ENCODE measurements at regions not wholly inside any gene's neighbourhood (a gene's known extent, or its start where the extent isn't known, plus 50 kb on each side); places are given as distances from the start of the nearest gene placed in this dataset.
"Not testable (repeated sequence)": the region's sequence is repeated elsewhere in the genome, so short reads cannot be mapped to it uniquely, and the experiment has no call there.

DNA sequence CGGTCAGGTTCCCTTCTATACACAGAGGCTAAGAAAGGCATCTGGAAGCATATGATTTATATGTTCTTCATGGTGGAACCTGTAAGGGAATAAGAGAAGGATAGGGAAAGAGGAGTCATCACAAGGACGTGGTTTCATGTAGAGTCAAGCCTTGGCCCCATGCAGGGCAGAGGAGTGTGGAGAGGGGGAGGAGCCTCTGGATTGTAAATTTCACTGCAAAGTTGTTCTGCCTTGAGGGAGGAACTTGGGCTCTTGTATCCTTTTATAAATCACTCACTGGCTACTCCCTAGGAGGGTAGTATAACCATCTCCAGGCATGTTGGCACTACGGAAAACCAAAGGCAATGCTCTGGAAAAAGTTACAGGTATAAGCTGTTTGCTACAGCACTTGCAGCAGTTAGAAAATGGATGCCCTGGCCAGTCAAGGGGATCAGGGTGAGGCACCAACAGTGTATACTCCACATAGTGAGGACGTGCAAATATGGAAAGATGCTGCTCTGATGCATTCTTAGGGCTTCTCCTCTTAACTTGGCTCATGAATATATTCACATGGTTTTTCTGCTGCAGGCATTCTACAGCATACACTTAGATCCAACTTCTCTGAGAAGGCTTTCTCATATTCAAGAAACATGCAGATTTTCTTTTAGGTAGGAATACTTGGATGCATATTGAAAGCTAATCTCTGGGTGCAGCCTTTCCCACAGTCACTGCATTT, 60.3 kb upstream of the ZNF81 start:
- Histone ChIP-seq H3K4me3 (ENCODE audit: low read length) (no peak overlapping the region), H3K27me3 (ENCODE audit: control insufficient read depth, insufficient read depth, low read length) (no peaks in the 10 kb centered on the region), H3K27ac (ENCODE audit: low read length) (no peak overlapping the region), H3K9me3 (ENCODE audit: control insufficient read depth, insufficient read depth, low read length) (no peaks in the 10 kb centered on the region), H3K36me3 (ENCODE audit: control insufficient read depth, insufficient read depth, low read length) (no peaks in the 10 kb centered on the region), H3K4me1 (ENCODE audit: control insufficient read depth, insufficient read depth, low read length) (no peaks in the 10 kb centered on the region)
- no CpG with 5 or more reads among the region's 4 CpGs for WGBS (ENCODE audit: insufficient coverage, insufficient read length)
- DNase-seq (ENCODE audit: low read depth, low spot score), result no peak

- WGBS (ENCODE audit: insufficient coverage, insufficient read length), result no CpG with 5 or more reads among the region's 2 CpGs
- H3K4me3 ChIP-seq (ENCODE audit: low read length), result no peak overlapping the region
- H3K9me3 ChIP-seq (ENCODE audit: control insufficient read depth, insufficient read depth, low read length), result no peaks in the 10 kb centered on the region
- H3K27me3 ChIP-seq (ENCODE audit: control insufficient read depth, insufficient read depth, low read length), result no peaks in the 10 kb centered on the region
- no peak for DNase-seq (ENCODE audit: low read depth, low spot score)
- H3K4me1 ChIP-seq (ENCODE audit: control insufficient read depth, insufficient read depth, low read length), result no peaks in the 10 kb centered on the region
- H3K27ac ChIP-seq (ENCODE audit: low read length), result no peak overlapping the region
- H3K36me3 ChIP-seq (ENCODE audit: control insufficient read depth, insufficient read depth, low read length), result no peaks in the 10 kb centered on the region
Measured at GRCh38 chrX:47772764-47773163, 63.9 kb upstream of the ZNF81 start.

- H3K27me3 ChIP-seq (ENCODE audit: control insufficient read depth, insufficient read depth, low read length), result no peaks in the 10 kb centered on the region
- WGBS (ENCODE audit: insufficient coverage, insufficient read length), result no CpG with 5 or more reads among the region's 1 CpG
- H3K27ac ChIP-seq (ENCODE audit: low read length), result no peak overlapping the region
- H3K36me3 ChIP-seq (ENCODE audit: control insufficient read depth, insufficient read depth, low read length), result no peaks in the 10 kb centered on the region
- H3K9me3 ChIP-seq (ENCODE audit: control insufficient read depth, insufficient read depth, low read length), result no peaks in the 10 kb centered on the region
- no peaks in the 10 kb centered on the region for H3K4me1 ChIP-seq (ENCODE audit: control insufficient read depth, insufficient read depth, low read length)
- H3K4me3 ChIP-seq (ENCODE audit: low read length), result no peak overlapping the region
- no peak for DNase-seq (ENCODE audit: low read depth, low spot score)
Measured at GRCh38 chrX:47771473-47771872, 65.2 kb upstream of the ZNF81 start.

GRCh38 chrX:47762826-47763225, 73.9 kb upstream of the ZNF81 start:
- not testable (repeated sequence) for H3K4me3 ChIP-seq (ENCODE audit: low read length); H3K36me3 ChIP-seq (ENCODE audit: control insufficient read depth, insufficient read depth, low read length); H3K4me1 ChIP-seq (ENCODE audit: control insufficient read depth, insufficient read depth, low read length); H3K27ac ChIP-seq (ENCODE audit: low read length); H3K9me3 ChIP-seq (ENCODE audit: control insufficient read depth, insufficient read depth, low read length); H3K27me3 ChIP-seq (ENCODE audit: control insufficient read depth, insufficient read depth, low read length); DNase-seq (ENCODE audit: low read depth, low spot score)
- WGBS (ENCODE audit: insufficient coverage, insufficient read length), result no CpG with 5 or more reads among the region's 1 CpG

DNA sequence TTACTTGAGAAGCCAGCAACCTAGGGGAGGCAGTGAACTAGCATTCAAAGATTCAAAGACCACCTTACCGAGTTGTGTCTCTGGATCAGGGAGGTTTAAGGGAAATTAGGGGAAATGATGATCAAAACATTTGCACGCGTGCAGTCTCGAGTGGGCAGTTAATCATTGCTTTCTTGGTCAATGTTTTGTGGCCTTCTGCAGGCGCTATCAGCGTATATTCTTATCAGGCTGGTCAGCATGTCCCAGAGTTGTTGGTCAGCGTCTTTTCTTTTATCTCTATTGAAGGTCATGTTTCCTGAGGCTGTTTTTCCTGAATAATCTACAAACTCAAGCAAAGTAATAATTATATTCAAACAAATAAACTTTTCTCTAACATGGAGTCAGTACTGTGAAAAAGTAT, 84.0 kb upstream of the ZNF81 start:
- DNase-seq (ENCODE audit: low read depth, low spot score), result no peak
- H3K36me3 ChIP-seq (ENCODE audit: control insufficient read depth, insufficient read depth, low read length), result no peaks in the 10 kb centered on the region
- no peak overlapping the region for H3K27ac ChIP-seq (ENCODE audit: low read length)
- H3K9me3 ChIP-seq (ENCODE audit: control insufficient read depth, insufficient read depth, low read length), result no peaks in the 10 kb centered on the region
- no peaks in the 10 kb centered on the region for H3K4me1 ChIP-seq (ENCODE audit: control insufficient read depth, insufficient read depth, low read length)
- H3K4me3 ChIP-seq (ENCODE audit: low read length), result no peak overlapping the region
- no CpG with 5 or more reads among the region's 7 CpGs for WGBS (ENCODE audit: insufficient coverage, insufficient read length)
- no peaks in the 10 kb centered on the region for H3K27me3 ChIP-seq (ENCODE audit: control insufficient read depth, insufficient read depth, low read length)

DNA sequence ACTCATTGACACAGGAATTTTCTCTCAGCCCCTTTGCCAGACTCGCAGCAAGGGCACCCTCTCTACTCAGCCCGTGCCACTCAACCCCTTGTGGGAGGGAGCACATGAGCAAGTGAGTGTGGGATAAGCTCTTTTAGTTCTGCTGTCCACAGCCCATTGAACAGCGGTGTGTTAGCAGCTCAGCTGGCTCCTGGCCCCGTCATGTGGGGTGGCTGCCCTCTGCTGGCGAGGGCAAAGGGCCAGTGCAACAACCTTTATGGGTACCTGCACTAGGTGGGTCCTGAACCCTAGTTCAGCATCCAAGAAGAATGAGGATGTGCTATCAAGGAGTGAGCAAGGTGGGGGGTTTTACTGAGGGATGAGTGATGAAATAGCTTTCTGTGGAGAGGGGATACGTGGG, 85.0 kb upstream of the ZNF81 start:
- H3K36me3 ChIP-seq (ENCODE audit: control insufficient read depth, insufficient read depth, low read length), result no peaks in the 10 kb centered on the region
- H3K4me3 ChIP-seq (ENCODE audit: low read length), result no peak overlapping the region
- H3K4me1 ChIP-seq (ENCODE audit: control insufficient read depth, insufficient read depth, low read length), result no peaks in the 10 kb centered on the region
- no peaks in the 10 kb centered on the region for H3K27me3 ChIP-seq (ENCODE audit: control insufficient read depth, insufficient read depth, low read length)
- peak; percentile 9 for DNase-seq (ENCODE audit: low read depth, low spot score)
- H3K27ac ChIP-seq (ENCODE audit: low read length), result no peak overlapping the region
- no CpG with 5 or more reads among the region's 6 CpGs for WGBS (ENCODE audit: insufficient coverage, insufficient read length)
- no peaks in the 10 kb centered on the region for H3K9me3 ChIP-seq (ENCODE audit: control insufficient read depth, insufficient read depth, low read length)

DNA sequence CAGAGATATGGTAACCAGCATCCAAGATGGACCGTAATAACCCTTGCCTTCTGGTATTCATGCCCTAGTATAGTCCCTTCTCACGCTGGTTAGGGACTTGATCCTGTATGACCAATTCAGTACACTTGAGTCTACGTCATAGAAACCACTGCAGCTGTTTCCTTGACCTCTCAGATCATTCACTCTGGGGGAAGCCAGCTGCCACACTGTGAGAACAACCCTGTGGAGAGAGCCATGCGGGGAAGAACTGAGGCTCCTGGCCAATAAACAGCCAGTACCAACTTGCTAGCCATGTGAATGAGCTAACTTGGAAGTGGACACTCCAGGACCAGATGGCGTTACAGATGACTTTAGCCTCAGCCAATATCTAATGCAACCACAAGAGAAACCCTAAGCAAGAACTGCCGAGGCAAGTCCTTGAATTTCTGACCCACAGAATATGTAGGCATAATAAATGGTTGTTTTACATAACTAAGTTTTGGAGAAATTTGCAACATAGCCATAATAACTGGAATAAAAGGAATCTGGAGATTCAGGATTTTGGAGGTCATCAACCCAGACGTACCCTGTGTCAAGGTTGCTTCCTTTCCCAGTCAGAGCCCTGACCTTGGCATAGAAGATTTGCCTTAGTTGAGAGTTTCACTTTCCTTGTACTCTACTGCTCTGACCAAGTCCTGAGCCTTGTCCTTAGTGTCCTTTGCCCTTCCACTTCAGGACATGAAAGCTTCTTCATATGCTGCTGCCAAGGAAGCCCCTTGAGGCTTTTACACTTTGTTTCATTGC, 87.3 kb upstream of the ZNF81 start:
- no CpG with 5 or more reads among the region's 7 CpGs for WGBS (ENCODE audit: insufficient coverage, insufficient read length)
- Histone ChIP-seq H3K36me3 (ENCODE audit: control insufficient read depth, insufficient read depth, low read length) (no peaks in the 10 kb centered on the region), H3K9me3 (ENCODE audit: control insufficient read depth, insufficient read depth, low read length) (no peaks in the 10 kb centered on the region), H3K27ac (ENCODE audit: low read length) (no peak overlapping the region), H3K27me3 (ENCODE audit: control insufficient read depth, insufficient read depth, low read length) (no peaks in the 10 kb centered on the region), H3K4me3 (ENCODE audit: low read length) (no peak overlapping the region), H3K4me1 (ENCODE audit: control insufficient read depth, insufficient read depth, low read length) (no peaks in the 10 kb centered on the region)
- no peak for DNase-seq (ENCODE audit: low read depth, low spot score)

GRCh38 chrX:47748576-47748975, 88.1 kb upstream of the ZNF81 start:
- WGBS (ENCODE audit: insufficient coverage, insufficient read length), result no CpG with 5 or more reads among the region's 4 CpGs
- no peak overlapping the region for H3K4me3 ChIP-seq (ENCODE audit: low read length)
- H3K27me3 ChIP-seq (ENCODE audit: control insufficient read depth, insufficient read depth, low read length), result no peaks in the 10 kb centered on the region
- no peak for DNase-seq (ENCODE audit: low read depth, low spot score)
- no peaks in the 10 kb centered on the region for H3K36me3 ChIP-seq (ENCODE audit: control insufficient read depth, insufficient read depth, low read length)
- H3K9me3 ChIP-seq (ENCODE audit: control insufficient read depth, insufficient read depth, low read length), result no peaks in the 10 kb centered on the region
- H3K27ac ChIP-seq (ENCODE audit: low read length), result no peak overlapping the region
- H3K4me1 ChIP-seq (ENCODE audit: control insufficient read depth, insufficient read depth, low read length), result no peaks in the 10 kb centered on the region

- no CpG with 5 or more reads among the region's 3 CpGs for WGBS (ENCODE audit: insufficient coverage, insufficient read length)
- Histone ChIP-seq H3K9me3 (ENCODE audit: control insufficient read depth, insufficient read depth, low read length) (no peaks in the 10 kb centered on the region), H3K36me3 (ENCODE audit: control insufficient read depth, insufficient read depth, low read length) (no peaks in the 10 kb centered on the region), H3K27ac (ENCODE audit: low read length) (no peak overlapping the region), H3K27me3 (ENCODE audit: control insufficient read depth, insufficient read depth, low read length) (no peaks in the 10 kb centered on the region), H3K4me3 (ENCODE audit: low read length) (no peak overlapping the region), H3K4me1 (ENCODE audit: control insufficient read depth, insufficient read depth, low read length) (no peaks in the 10 kb centered on the region)
- DNase-seq (ENCODE audit: low read depth, low spot score), result no peak
Measured at GRCh38 chrX:47746446-47746845, 87.5 kb upstream of the UXT start.

DNA sequence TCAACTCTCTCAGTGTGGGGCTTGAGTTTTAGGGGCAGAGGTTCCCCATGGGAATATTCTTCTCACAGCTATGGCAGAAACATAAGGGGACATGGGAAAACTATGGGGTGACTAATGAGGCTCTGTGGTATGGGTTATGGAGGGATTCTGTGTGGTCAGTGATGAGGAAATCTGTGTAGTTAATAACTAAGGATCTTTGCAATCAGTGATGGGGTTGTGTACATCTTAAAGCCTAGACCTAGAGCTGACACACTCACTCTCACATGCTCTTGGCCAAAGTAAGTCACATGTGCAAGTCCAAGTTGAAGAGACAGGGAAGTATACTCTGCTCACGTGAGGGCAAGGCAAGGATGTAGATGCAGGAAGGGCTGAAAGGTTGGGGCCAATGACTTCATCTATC, 86.4 kb upstream of the UXT start:
- no peaks in the 10 kb centered on the region for H3K27me3 ChIP-seq (ENCODE audit: control insufficient read depth, insufficient read depth, low read length)
- H3K4me3 ChIP-seq (ENCODE audit: low read length), result no peak overlapping the region
- H3K4me1 ChIP-seq (ENCODE audit: control insufficient read depth, insufficient read depth, low read length), result no peaks in the 10 kb centered on the region
- no peaks in the 10 kb centered on the region for H3K36me3 ChIP-seq (ENCODE audit: control insufficient read depth, insufficient read depth, low read length)
- H3K9me3 ChIP-seq (ENCODE audit: control insufficient read depth, insufficient read depth, low read length), result no peaks in the 10 kb centered on the region
- WGBS (ENCODE audit: insufficient coverage, insufficient read length), result no CpG with 5 or more reads among the region's 1 CpG
- DNase-seq (ENCODE audit: low read depth, low spot score), result no peak
- H3K27ac ChIP-seq (ENCODE audit: low read length), result no peak overlapping the region

DNA sequence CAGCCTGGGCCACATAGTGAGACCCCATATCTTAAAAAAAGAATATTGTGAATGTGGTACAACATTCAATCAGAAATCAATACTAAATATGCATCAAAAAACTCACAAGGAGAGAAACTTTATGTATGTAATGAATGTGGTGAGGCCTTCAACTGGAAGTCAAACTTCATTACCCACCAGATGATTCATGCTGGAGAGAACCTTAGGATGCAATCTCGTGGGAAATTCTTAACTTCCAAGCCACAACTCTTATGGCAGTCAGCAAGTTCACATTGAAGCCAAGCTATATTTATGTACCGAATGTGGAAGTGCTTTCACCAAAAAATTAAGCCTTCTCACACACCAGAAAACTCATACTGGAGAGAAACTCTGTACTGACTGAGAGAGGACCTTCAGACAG, 84.5 kb upstream of the UXT start:
- no peaks in the 10 kb centered on the region for H3K36me3 ChIP-seq (ENCODE audit: control insufficient read depth, insufficient read depth, low read length)
- H3K27me3 ChIP-seq (ENCODE audit: control insufficient read depth, insufficient read depth, low read length), result no peaks in the 10 kb centered on the region
- H3K27ac ChIP-seq (ENCODE audit: low read length), result no peak overlapping the region
- no peak overlapping the region for H3K4me3 ChIP-seq (ENCODE audit: low read length)
- no peak for DNase-seq (ENCODE audit: low read depth, low spot score)
- no peaks in the 10 kb centered on the region for H3K9me3 ChIP-seq (ENCODE audit: control insufficient read depth, insufficient read depth, low read length)
- WGBS (ENCODE audit: insufficient coverage, insufficient read length), result no CpG with 5 or more reads among the region's 2 CpGs
- no peaks in the 10 kb centered on the region for H3K4me1 ChIP-seq (ENCODE audit: control insufficient read depth, insufficient read depth, low read length)
